SK-N-MC (cell line): ENCODE measurements at regions not wholly inside any gene's neighbourhood (a gene's known extent, or its start where the extent isn't known, plus 50 kb on each side); places are given as distances from the start of the nearest gene placed in this dataset.

Experiments used
- EZH2 ChIP-seq: fragments of 200-600 bp; sonication (generic); IDR thresholded peaks from one replicate; pipeline ENCODE4 v1.6.1; 2017; ENCODE audit warnings: antibody characterized with exemption
- FOXP2 ChIP-seq: optimal IDR thresholded peaks from 2 replicates; pipeline ENCODE3; 2011; ENCODE audit warnings: mild to moderate bottlenecking, moderate library complexity; ENCODE audit not compliant: insufficient read depth; ENCODE audit errors: extremely low read length, control extremely low read depth

DNA sequence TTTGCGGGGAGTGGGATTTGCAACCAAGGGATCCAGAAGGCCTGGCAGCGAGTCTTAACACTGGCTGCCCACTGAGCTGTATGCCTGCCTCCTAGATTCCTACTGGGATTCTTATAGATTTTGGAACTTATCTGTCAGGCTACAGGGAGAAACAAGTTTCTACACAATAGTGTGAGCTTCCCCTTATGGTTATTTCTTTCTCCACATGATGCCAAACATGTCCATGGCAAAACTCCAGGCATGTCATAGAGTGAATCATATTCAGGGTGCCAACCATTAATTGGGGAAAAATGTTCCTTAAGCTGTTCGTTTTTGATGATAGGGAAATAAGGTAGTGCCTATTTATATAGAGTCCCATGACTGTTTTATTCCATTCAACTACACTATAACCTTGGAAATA lies 1185.2 kb upstream of the CELF4 start:
- TF ChIP-seq EZH2 (no peak), FOXP2 (no peak)
